ENCODE measurements at regions not wholly inside any gene's neighbourhood (a gene's known extent, or its start where the extent isn't known, plus 50 kb on each side); places are given as distances from the start of the nearest gene placed in this dataset.

- TF ChIP-seq CTCF (IDR thresholded peaks at IDR 0.05) (no peak), EZH2 (IDR thresholded peaks at IDR 0.05; ENCODE audit: borderline replicate concordance, insufficient read depth, low read depth, low read length, poor library complexity, severe bottlenecking) (no peak)
Observed at GRCh38 chr12:97151481-97151880, 244.4 kb downstream of the NEDD1 start.

Data from B cell (primary cell).